HEK293 (cell line): ENCODE measurements at regions not wholly inside any gene's neighbourhood (a gene's known extent, or its start where the extent isn't known, plus 50 kb on each side); places are given as distances from the start of the nearest gene placed in this dataset.

ENCODE experiments used
- CTCF ChIA-PET: fragments of 350-600 bp; formaldehyde crosslinking; extraction: SDS; loops from one replicate; lab custom pipeline; 2021; ENCODE audit warnings: antibody characterized with exemption; lab: Yijun Ruan, JAX
- POLR2A ChIA-PET: fragments of 300-600 bp; formaldehyde crosslinking; extraction: SDS; loops from one replicate; lab custom pipeline; 2020; ENCODE audit warnings: antibody characterized with exemption, inconsistent platforms; lab: Yijun Ruan, JAX
- H3K27ac ChIP-seq: fragments of 200-500 bp; sonication (Bioruptor generic); 2 replicates; pipeline ENCODE4 v1.5.1; 2014; ENCODE audit warnings: low read depth, low read length, control low read depth, inconsistent platforms; ENCODE audit errors: extremely low read depth
- H3K36me3 ChIP-seq, 2 experiments: fragments of 200-500 bp in 1 of 2; sonication (Bioruptor generic) in 1 of 2; 1 replicate in 1 of 2; 2 replicates in 1 of 2; pipeline ENCODE4 v1.5.1; 2014 to 2017; ENCODE audit warnings: inconsistent platforms in 2 of 2, low read length in 2 of 2; ENCODE audit not compliant: control insufficient read depth in 2 of 2, insufficient read depth in 1 of 2
- H3K4me1 ChIP-seq: fragments of 200-500 bp; sonication (Bioruptor generic); 2 replicates; pipeline ENCODE4 v1.5.1; 2014; ENCODE audit warnings: mild to moderate bottlenecking, low read length, inconsistent platforms; ENCODE audit not compliant: control insufficient read depth, insufficient read depth
- H3K4me3 ChIP-seq: 2 replicates; pipeline ENCODE4 v1.5.1; 2011; ENCODE audit warnings: low read depth, mild to moderate bottlenecking, control low read depth, low read length, moderate library complexity
- H3K9me3 ChIP-seq: fragments of 200-500 bp; sonication (Bioruptor generic); 2 replicates; pipeline ENCODE4 v1.5.1; 2014; ENCODE audit warnings: low read depth, low read length, inconsistent platforms; ENCODE audit not compliant: control insufficient read depth, insufficient read depth
- GLI2 ChIP-seq: fragments of 450-650 bp; formaldehyde crosslinking; IDR thresholded peaks from 2 replicates; pipeline ENCODE4; 2017; ENCODE audit warnings: missing biosample characterization, missing genetic modification characterization, low read depth, borderline replicate concordance
- GLI4 ChIP-seq: fragments of 450-650 bp; formaldehyde crosslinking; IDR thresholded peaks from 2 replicates; pipeline ENCODE4 v1.5.1; 2016; ENCODE audit warnings: missing biosample characterization, missing genetic modification characterization
- KLF9 ChIP-seq: fragments of 450-650 bp; formaldehyde crosslinking; IDR thresholded peaks from 2 replicates; pipeline ENCODE4 v1.5.1; 2016; ENCODE audit warnings: missing biosample characterization, missing genetic modification characterization, low read depth
- PRDM2 ChIP-seq: fragments of 450-650 bp; formaldehyde crosslinking; IDR thresholded peaks from 2 replicates; pipeline ENCODE4 v1.5.1; 2016; ENCODE audit warnings: missing biosample characterization, missing genetic modification characterization, borderline replicate concordance
- RBAK ChIP-seq: fragments of 450-650 bp; formaldehyde crosslinking; IDR thresholded peaks from 2 replicates; pipeline ENCODE4 v1.5.1; 2016; ENCODE audit warnings: missing biosample characterization, missing genetic modification characterization
- ZBTB21 ChIP-seq: fragments of 450-650 bp; formaldehyde crosslinking; IDR thresholded peaks from 2 replicates; pipeline ENCODE4 v1.5.1; 2017; ENCODE audit warnings: missing biosample characterization, missing genetic modification characterization
- ZNF354C ChIP-seq: fragments of 450-650 bp; formaldehyde crosslinking; IDR thresholded peaks from 2 replicates; pipeline ENCODE4 v1.5.1; 2016; ENCODE audit warnings: missing biosample characterization, missing genetic modification characterization, low read depth, borderline replicate concordance
- ZNF521 ChIP-seq: fragments of 450-650 bp; formaldehyde crosslinking; IDR thresholded peaks from 2 replicates; pipeline ENCODE4 v1.5.1; 2017; ENCODE audit warnings: missing biosample characterization, mild to moderate bottlenecking, missing genetic modification characterization
- ZNF548 ChIP-seq: fragments of 450-650 bp; formaldehyde crosslinking; IDR thresholded peaks from 2 replicates; pipeline ENCODE4 v1.5.1; 2016; ENCODE audit warnings: missing biosample characterization, missing genetic modification characterization
- ZNF747 ChIP-seq: fragments of 450-650 bp; formaldehyde crosslinking; IDR thresholded peaks from 2 replicates; pipeline ENCODE4 v1.5.1; 2016; ENCODE audit warnings: missing biosample characterization, missing genetic modification characterization
- ZNF76 ChIP-seq: fragments of 450-650 bp; formaldehyde crosslinking; IDR thresholded peaks from 2 replicates; pipeline ENCODE4; 2016; ENCODE audit warnings: low read depth, missing biosample characterization, missing genetic modification characterization, borderline replicate concordance
- ZSCAN30 ChIP-seq: fragments of 450-650 bp; IDR thresholded peaks from 2 replicates; pipeline ENCODE4 v1.5.1; 2018; ENCODE audit warnings: missing biosample characterization, mild to moderate bottlenecking, missing genetic modification characterization, moderate library complexity
- ZXDB ChIP-seq: fragments of 450-650 bp; formaldehyde crosslinking; IDR thresholded peaks from 2 replicates; pipeline ENCODE4 v1.5.1; 2016; ENCODE audit warnings: missing biosample characterization, missing genetic modification characterization
- TF ChIP-seq, protein P1 (sequence below): fragments of 450-650 bp; formaldehyde crosslinking; IDR thresholded peaks from 2 replicates; pipeline ENCODE4 v1.5.1; 2017; ENCODE audit warnings: missing biosample characterization, missing genetic modification characterization
- TF ChIP-seq, protein P2 (sequence below): fragments of 450-650 bp; formaldehyde crosslinking; IDR thresholded peaks from 2 replicates; pipeline ENCODE4 v1.5.1; 2016; ENCODE audit warnings: missing biosample characterization, missing genetic modification characterization
- TF ChIP-seq, protein P3 (sequence below): fragments of 450-650 bp; formaldehyde crosslinking; IDR thresholded peaks from 2 replicates; pipeline ENCODE4 v1.5.1; 2016; ENCODE audit warnings: missing biosample characterization, missing genetic modification characterization

DNA sequence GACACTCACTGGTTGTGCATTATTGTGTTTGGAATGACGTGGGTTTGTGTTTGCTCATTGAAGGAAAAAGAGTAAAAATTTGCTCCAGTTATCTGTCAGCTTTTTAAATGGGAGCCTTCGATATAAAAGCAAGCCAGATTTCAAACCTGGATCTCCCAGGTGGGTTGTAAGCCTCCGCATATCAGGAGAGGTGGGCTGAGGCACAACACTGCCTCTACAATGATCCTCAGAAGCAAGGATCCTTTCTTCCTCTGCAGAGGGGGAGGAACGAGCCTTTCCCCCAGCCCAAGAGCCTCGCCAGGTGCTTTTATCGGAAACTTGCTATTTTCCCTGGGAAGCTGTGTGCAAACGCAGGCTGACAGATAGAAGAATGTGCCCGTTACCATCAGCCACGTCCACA, 331.0 kb upstream of the MGMT start:
- Histone ChIP-seq H3K4me1 (no peaks in the 10 kb centered on the region), H3K4me3 (no peak overlapping the region), H3K36me3 (no peaks in the 10 kb centered on the region), H3K27ac (no peak overlapping the region)
- POLR2A ChIA-PET, result no interaction called here
- TF ChIP-seq GLI2 (tag by site-specific recombination) (no peak), ZNF354C (tag by site-specific recombination) (no peak), ZSCAN30 (tag by site-specific recombination) (no peak), ZNF76 (tag by site-specific recombination) (no peak), ZNF747 (tag by site-specific recombination) (no peak), ZNF521 (tag by site-specific recombination) (no peak), RBAK (tag by site-specific recombination) (no peak), ZNF548 (tag by site-specific recombination) (no peak), GLI4 (tag by site-specific recombination) (no peak), PRDM2 (no peak), KLF9 (no peak), ZBTB21 (tag by site-specific recombination) (no peak), ZXDB (no peak)
- TF ChIP-seq, protein P1, sequence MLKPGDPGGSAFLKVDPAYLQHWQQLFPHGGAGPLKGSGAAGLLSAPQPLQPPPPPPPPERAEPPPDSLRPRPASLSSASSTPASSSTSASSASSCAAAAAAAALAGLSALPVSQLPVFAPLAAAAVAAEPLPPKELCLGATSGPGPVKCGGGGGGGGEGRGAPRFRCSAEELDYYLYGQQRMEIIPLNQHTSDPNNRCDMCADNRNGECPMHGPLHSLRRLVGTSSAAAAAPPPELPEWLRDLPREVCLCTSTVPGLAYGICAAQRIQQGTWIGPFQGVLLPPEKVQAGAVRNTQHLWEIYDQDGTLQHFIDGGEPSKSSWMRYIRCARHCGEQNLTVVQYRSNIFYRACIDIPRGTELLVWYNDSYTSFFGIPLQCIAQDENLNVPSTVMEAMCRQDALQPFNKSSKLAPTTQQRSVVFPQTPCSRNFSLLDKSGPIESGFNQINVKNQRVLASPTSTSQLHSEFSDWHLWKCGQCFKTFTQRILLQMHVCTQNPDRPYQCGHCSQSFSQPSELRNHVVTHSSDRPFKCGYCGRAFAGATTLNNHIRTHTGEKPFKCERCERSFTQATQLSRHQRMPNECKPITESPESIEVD (tag by site-specific recombination), result no peak
- TF ChIP-seq, protein P2, sequence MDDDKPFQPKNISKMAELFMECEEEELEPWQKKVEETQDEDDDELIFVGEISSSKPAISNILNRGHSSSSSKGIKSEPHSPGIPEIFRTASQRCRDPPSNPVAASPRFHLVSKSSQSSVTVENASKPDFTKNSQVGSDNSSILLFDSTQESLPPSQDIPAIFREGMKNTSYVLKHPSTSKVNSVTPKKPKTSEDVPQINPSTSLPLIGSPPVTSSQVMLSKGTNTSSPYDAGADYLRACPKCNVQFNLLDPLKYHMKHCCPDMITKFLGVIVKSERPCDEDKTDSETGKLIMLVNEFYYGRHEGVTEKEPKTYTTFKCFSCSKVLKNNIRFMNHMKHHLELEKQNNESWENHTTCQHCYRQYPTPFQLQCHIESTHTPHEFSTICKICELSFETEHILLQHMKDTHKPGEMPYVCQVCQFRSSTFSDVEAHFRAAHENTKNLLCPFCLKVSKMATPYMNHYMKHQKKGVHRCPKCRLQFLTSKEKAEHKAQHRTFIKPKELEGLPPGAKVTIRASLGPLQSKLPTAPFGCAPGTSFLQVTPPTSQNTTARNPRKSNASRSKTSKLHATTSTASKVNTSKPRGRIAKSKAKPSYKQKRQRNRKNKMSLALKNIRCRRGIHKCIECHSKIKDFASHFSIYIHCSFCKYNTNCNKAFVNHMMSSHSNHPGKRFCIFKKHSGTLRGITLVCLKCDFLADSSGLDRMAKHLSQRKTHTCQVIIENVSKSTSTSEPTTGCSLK (tag by site-specific recombination), result no peak
- TF ChIP-seq, protein P3, sequence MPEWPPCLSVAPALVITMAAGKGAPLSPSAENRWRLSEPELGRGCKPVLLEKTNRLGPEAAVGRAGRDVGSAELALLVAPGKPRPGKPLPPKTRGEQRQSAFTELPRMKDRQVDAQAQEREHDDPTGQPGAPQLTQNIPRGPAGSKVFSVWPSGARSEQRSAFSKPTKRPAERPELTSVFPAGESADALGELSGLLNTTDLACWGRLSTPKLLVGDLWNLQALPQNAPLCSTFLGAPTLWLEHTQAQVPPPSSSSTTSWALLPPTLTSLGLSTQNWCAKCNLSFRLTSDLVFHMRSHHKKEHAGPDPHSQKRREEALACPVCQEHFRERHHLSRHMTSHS, result no peak
- TF ChIP-seq, all 188 proteins: peak for 0
- H3K9me3 ChIP-seq, result no peaks in the 10 kb centered on the region
- CTCF ChIA-PET, result no interaction called here
